GM23248 (cell line): ENCODE measurements at regions not wholly inside any gene's neighbourhood (a gene's known extent, or its start where the extent isn't known, plus 50 kb on each side); places are given as distances from the start of the nearest gene placed in this dataset.

Source experiments
- EZH2 ChIP-seq: fragments of 200-600 bp; sonication (generic); IDR thresholded peaks from 2 replicates; pipeline ENCODE4 v1.6.1; 2018; ENCODE audit warnings: antibody characterized with exemption, mild to moderate bottlenecking; ENCODE audit not compliant: insufficient read depth, poor library complexity, severe bottlenecking
- EZH2phosphoT487 ChIP-seq: fragments of 200-600 bp; sonication (generic); IDR thresholded peaks from 2 replicates; pipeline ENCODE4 v1.6.1; 2018; ENCODE audit warnings: antibody characterized with exemption, moderate library complexity, mild to moderate bottlenecking, low read depth; ENCODE audit not compliant: insufficient read depth

- TF ChIP-seq EZH2 (no peak), EZH2phosphoT487 (no peak)
These were observed 332.1 kb downstream of the PIK3R1 start for GRCh38 chr5:68547622-68548021.
